K562 (cell line): ENCODE measurements at regions not wholly inside any gene's neighbourhood (a gene's known extent, or its start where the extent isn't known, plus 50 kb on each side); places are given as distances from the start of the nearest gene placed in this dataset.
A peak's percentile ranks its signal among the peaks of the same experiment; 100 is the strongest.

Source experiments
- ATAC-seq: fragments of 200-7000 bp; cut with Tn5 transposase; 3 replicates; pipeline ENCODE4 v1.9.1; 2020; ENCODE audit warnings: moderate library complexity
- BruUV-seq: library from RNA; stranded (reverse); fragments of 400-500 nt; replicated peaks from 2 replicates; lab custom pipeline; 2021; lab: Mats Ljungman, UMichigan
- CTCF ChIA-PET: fragments of 300-600 bp; formaldehyde crosslinking; extraction: SDS; loops from one replicate; lab custom pipeline; 2021; ENCODE audit warnings: low intra/inter-chr PET ratio; lab: Yijun Ruan, JAX
- POLR2A ChIA-PET: fragments of 300-600, 350-650 bp; sonication (Branson Sonifier 250); formaldehyde crosslinking; extraction: SDS; loops from one replicate; lab custom pipeline; 2021; ENCODE audit warnings: antibody characterized with exemption, inconsistent platforms; lab: Yijun Ruan, JAX
- DNase-seq, 4 experiments: peaks; one replicate each; pipeline versions ENCODE4 v3.0.0 to v3.0.0-alpha.2; 2011 to 2018; ENCODE audit warnings: low spot score in 3 of 4, mixed read lengths in 3 of 4; ENCODE audit errors: extremely low read depth in 1 of 4
- FAIRE-seq: peaks from 2 replicates; lab custom pipeline; 2011; peaks lifted over from hg19 to GRCh38; lab: Jason Lieb, UNC
- H2AFZ ChIP-seq: 2 replicates; pipeline ENCODE4 v1.6.0; 2011; ENCODE audit warnings: low read depth, low read length, control low read depth, inconsistent platforms
- H3K27ac ChIP-seq: fragments of 200-600 bp; 3 replicates; pipeline ENCODE4 v1.8.0; 2011; ENCODE audit warnings: low read depth, mild to moderate bottlenecking, control low read depth, inconsistent platforms, low read length, moderate library complexity, mixed read lengths; ENCODE audit errors: extremely low read depth
- H3K27me3 ChIP-seq, 2 experiments: fragments of 300-600 bp in 1 of 2; 2 replicates in 1 of 2; 3 replicates in 1 of 2; pipeline versions ENCODE4 v1.6.0 to v1.8.0; 2011; ENCODE audit warnings: inconsistent platforms in 2 of 2, low read length in 2 of 2, mild to moderate bottlenecking in 1 of 2, mixed read lengths in 1 of 2, moderate library complexity in 1 of 2; ENCODE audit not compliant: control insufficient read depth in 2 of 2, insufficient read depth in 2 of 2
- H3K36me3 ChIP-seq: fragments of 300-600 bp; 3 replicates; pipeline ENCODE4 v1.8.0; 2011; ENCODE audit warnings: mild to moderate bottlenecking, low read length, inconsistent platforms; ENCODE audit not compliant: control insufficient read depth, insufficient read depth
- H3K4me1 ChIP-seq, 2 experiments: fragments of 200-600 bp in 1 of 2; replicated peaks in 1 of 2; 2 replicates in 1 of 2; 3 replicates in 1 of 2; pipeline versions ENCODE4 v1.5.1 to v1.8.0; 2011; ENCODE audit warnings: inconsistent platforms in 2 of 2, low read length in 2 of 2, mild to moderate bottlenecking in 1 of 2, mixed read lengths in 1 of 2, moderate library complexity in 1 of 2; ENCODE audit not compliant: control insufficient read depth in 2 of 2, insufficient read depth in 2 of 2
- H3K4me2 ChIP-seq: 2 replicates; pipeline ENCODE4 v1.6.1; 2011; ENCODE audit warnings: low read length, control low read depth, inconsistent platforms, mixed read lengths; ENCODE audit not compliant: insufficient read depth
- H3K4me3 ChIP-seq: fragments of 200-600 bp; sonication (generic), shearing (Covaris generic); 2 replicates; pipeline ENCODE4 v1.5.1; 2016; ENCODE audit warnings: control low read depth, inconsistent platforms
- H3K79me2 ChIP-seq: fragments of 200-600 bp; 3 replicates; pipeline ENCODE4 v1.8.0; 2011; ENCODE audit warnings: low read length, inconsistent platforms; ENCODE audit not compliant: control insufficient read depth, insufficient read depth
- H3K9ac ChIP-seq, 2 experiments: 2 replicates each; pipeline versions ENCODE4 v1.6.0 to v1.6.1; 2011; ENCODE audit warnings: low read depth in 2 of 2, low read length in 2 of 2, control low read depth in 1 of 2, inconsistent platforms in 1 of 2, mild to moderate bottlenecking in 1 of 2, mixed read lengths in 1 of 2; ENCODE audit not compliant: insufficient read depth in 1 of 2
- H3K9me1 ChIP-seq: one replicate; pipeline ENCODE4 v1.6.0; 2011; ENCODE audit warnings: inconsistent platforms, mild to moderate bottlenecking, low read length, moderate library complexity; ENCODE audit not compliant: control insufficient read depth, insufficient read depth
- H3K9me3 ChIP-seq: replicated peaks from 2 replicates; pipeline ENCODE4 v1.5.1; 2011; ENCODE audit warnings: low read depth, low read length, inconsistent platforms; ENCODE audit not compliant: control insufficient read depth, insufficient read depth
- H4K20me1 ChIP-seq: replicated peaks from 2 replicates; pipeline ENCODE4 v1.6.1; 2011; ENCODE audit warnings: low read length, inconsistent platforms, mixed read lengths; ENCODE audit not compliant: control insufficient read depth, insufficient read depth
- BACH1 ChIP-seq: fragments of 200-800 bp; sonication (Bioruptor generic); IDR thresholded peaks from 2 replicates; pipeline ENCODE4 v1.6.1; 2016; ENCODE audit warnings: missing genetic modification characterization, missing compliant biosample characterization
- C11orf30 ChIP-seq: fragments of 450-650 bp; IDR thresholded peaks from 2 replicates; pipeline ENCODE4 v1.6.1; 2016; ENCODE audit warnings: low read depth, mild to moderate bottlenecking
- CBFA2T3 ChIP-seq: fragments of 450-650 bp; IDR thresholded peaks from 2 replicates; pipeline ENCODE4 v1.6.1; 2017
- CHAMP1 ChIP-seq: fragments of 450-650 bp; IDR thresholded peaks from 2 replicates; pipeline ENCODE4 v1.6.1; 2016; ENCODE audit warnings: mild to moderate bottlenecking
- HBP1 ChIP-seq: fragments of 450-650 bp; formaldehyde crosslinking; IDR thresholded peaks from 2 replicates; pipeline ENCODE4 v1.4.0; 2022; ENCODE audit warnings: missing genetic modification characterization
- KAT8 ChIP-seq: fragments of 450-650 bp; IDR thresholded peaks from 2 replicates; pipeline ENCODE4 v1.6.1; 2016; ENCODE audit warnings: low read depth, mild to moderate bottlenecking
- MAFG ChIP-seq: fragments of 450-650 bp; conservative IDR thresholded peaks from 2 replicates; pipeline ENCODE4 v1.6.1; 2016; ENCODE audit warnings: missing genetic modification characterization, missing compliant biosample characterization
- MAFK ChIP-seq: IDR thresholded peaks from 2 replicates; pipeline ENCODE4 v1.6.1; 2011; ENCODE audit warnings: low read length, improper control_type of control experiment
- PHB ChIP-seq: fragments of 250-450 bp; sonication (Bioruptor Pico); IDR thresholded peaks from 2 replicates; pipeline ENCODE4 v1.5.0; 2021
- POLR3G ChIP-seq: IDR thresholded peaks from 2 replicates; pipeline ENCODE4 v1.6.1; 2011; ENCODE audit not compliant: insufficient read length, insufficient replicate concordance; ENCODE audit errors: extremely low read depth
- PRPF4 ChIP-seq: fragments of 200-400 bp; formaldehyde crosslinking; IDR thresholded peaks from one replicate; pipeline ENCODE4 v1.6.1; 2017; ENCODE audit warnings: low read length, low read depth, mild to moderate bottlenecking; ENCODE audit not compliant: insufficient read depth, poor library complexity, severe bottlenecking
- PTRF ChIP-seq: fragments of 450-650 bp; IDR thresholded peaks from 2 replicates; pipeline ENCODE4 v1.6.1; 2016; ENCODE audit warnings: mild to moderate bottlenecking, missing genetic modification characterization, missing compliant biosample characterization
- SMARCE1 ChIP-seq: fragments of 450-650 bp; IDR thresholded peaks from 2 replicates; pipeline ENCODE4 v1.7.1; 2016; ENCODE audit warnings: mild to moderate bottlenecking
- SMC3 ChIP-seq: conservative IDR thresholded peaks from 2 replicates; pipeline ENCODE4 v1.6.1; 2011; ENCODE audit warnings: low read depth, low read length, improper control_type of control experiment; ENCODE audit not compliant: insufficient read depth
- SNAPC5 ChIP-seq: fragments of 250-450 bp; sonication (Bioruptor Pico); IDR thresholded peaks from 2 replicates; pipeline ENCODE4 v1.8.0; 2021; ENCODE audit warnings: moderate library complexity, mild to moderate bottlenecking, inconsistent platforms
- SRF ChIP-seq, 2 experiments: fragments of 250-450, 450-650 bp in 1 of 2; sonication (Bioruptor Pico) in 1 of 2; sonication (generic) in 1 of 2; formaldehyde crosslinking; IDR thresholded peaks; 2 replicates each; pipeline versions ENCODE4 v1.5.0 to v1.5.1; 2020 to 2022; ENCODE audit warnings: mild to moderate bottlenecking in 1 of 2, missing genetic modification reagents in 1 of 2
- ZNF133 ChIP-seq: fragments of 250-450 bp; sonication (Bioruptor Pico); IDR thresholded peaks from 2 replicates; pipeline ENCODE4 v1.4.0; 2020; ENCODE audit warnings: mild to moderate bottlenecking
- ZNF277 ChIP-seq: fragments of 250-450 bp; sonication (Bioruptor Pico); IDR thresholded peaks from 2 replicates; pipeline ENCODE4 v1.8.0; 2022; ENCODE audit warnings: inconsistent platforms, mild to moderate bottlenecking, moderate library complexity, borderline replicate concordance
- ZNF316 ChIP-seq: fragments of 450-650 bp; IDR thresholded peaks from 2 replicates; pipeline ENCODE4 v1.6.1; 2016
- ZSCAN32 ChIP-seq: fragments of 450-650 bp; formaldehyde crosslinking; IDR thresholded peaks from 2 replicates; pipeline ENCODE4 v1.4.0; 2020; ENCODE audit warnings: mild to moderate bottlenecking, moderate library complexity
- WGBS: fragments of 100-300 bp; shearing (Covaris generic); methylation state at CpG from one replicate; pipeline ENCODE4 v1.1.6; 2016; ENCODE audit warnings: low coverage, mixed read lengths; ENCODE audit not compliant: insufficient coverage; ENCODE audit errors: missing lambda C conversion rate; 5-methylcytosine and 5-hydroxymethylcytosine counted together
- in situ Hi-C: fragments of 300-500 bp; cut with MboI; formaldehyde crosslinking; loops from 4 replicates; pipeline ENCODE4 v1.15.0; 2018; ENCODE audit warnings: inconsistent platforms, mixed read lengths
- intact Hi-C: fragments of 100-400 bp; cut with micrococcal nuclease; formaldehyde crosslinking; loops from 2 replicates; pipeline ENCODE4 v1.14.2; 2022

- DNase-seq, result no peak
- Histone ChIP-seq H3K9me1 (no peaks in the 10 kb centered on the region), H3K36me3 (no peaks in the 10 kb centered on the region), H4K20me1 (no peaks in the 10 kb centered on the region), H3K79me2 (no peaks in the 10 kb centered on the region), H3K9ac (no peak overlapping the region), H3K4me2 (no peak overlapping the region), H2AFZ (no peak overlapping the region), H3K27me3 (no peaks in the 10 kb centered on the region), H3K4me1 (no peaks in the 10 kb centered on the region), H3K4me3 (no peak overlapping the region), H3K9me3 (no peaks in the 10 kb centered on the region; the same call in 1 of the 2 replicates), H3K27ac (no peak overlapping the region)
- intact Hi-C loops, result no loop called here
- POLR2A ChIA-PET, result no interaction called here
- no peak for FAIRE-seq
- BruUV-seq, result no TSS peak
- CTCF ChIA-PET, result no interaction called here
- TF ChIP-seq SMARCE1, result no peak
- TF ChIP-seq C11orf30, result peak; percentile 66
- TF ChIP-seq HBP1, result no peak
- no peak for TF ChIP-seq CBFA2T3
- TF ChIP-seq SNAPC5 (CRISPR knock-in tag), result no peak
- no peak for TF ChIP-seq SRF (CRISPR knock-in tag; IDR thresholded peaks at IDR 0.05)
- no peak for TF ChIP-seq ZNF133
- TF ChIP-seq PTRF (tag), result no peak
- no peak for TF ChIP-seq ZNF277 (CRISPR knock-in tag)
- no peak for TF ChIP-seq BACH1
- peak; percentile 31 for TF ChIP-seq MAFG (tag)
- TF ChIP-seq KAT8, result no peak
- no peak for TF ChIP-seq SMC3
- no peak for TF ChIP-seq MAFK
- TF ChIP-seq PRPF4, result no peak
- TF ChIP-seq CHAMP1, result no peak
- peak; percentile 75 for TF ChIP-seq ZNF316
- no peak for TF ChIP-seq POLR3G
- no peak for TF ChIP-seq PHB (CRISPR knock-in tag)
- no peak for TF ChIP-seq ZSCAN32 (CRISPR knock-in tag)
- no peak for ATAC-seq
- WGBS, result 46% methylated on average over 2 of the region's 2 CpGs
- in situ Hi-C loops, result no loop called here
Measured at GRCh38 chr4:32094987-32095386, 1374.8 kb downstream of the PCDH7 start.
